Naive thymus-derived CD4-positive, alpha-beta T cell (primary cell): ENCODE measurements at regions not wholly inside any gene's neighbourhood (a gene's known extent, or its start where the extent isn't known, plus 50 kb on each side); places are given as distances from the start of the nearest gene placed in this dataset.

Source experiments
- ATAC-seq: fragments of 150-1000 bp; cut with Tn5 transposase; 2 replicates; pipeline ENCODE4 v1.10.0; 2021; ENCODE audit warnings: mild to moderate bottlenecking, moderate library complexity
- CTCF ChIA-PET: fragments of 350-600 bp; sonication (Branson Sonifier 250); formaldehyde crosslinking; loops from one replicate; lab custom pipeline; 2021; ENCODE audit warnings: antibody characterized with exemption; lab: Charles Lee
- POLR2A ChIA-PET: fragments of 350-600 bp; sonication (Branson Sonifier 250); formaldehyde crosslinking; loops from one replicate; lab custom pipeline; 2021; ENCODE audit warnings: antibody characterized with exemption, inconsistent platforms; lab: Charles Lee
- DNase-seq, 9 donors: peaks; one replicate each; pipeline versions ENCODE4 v3.0.0 to v3.0.0-alpha.2; 2020 to 2022; ENCODE audit warnings: mixed read lengths in 1 of 9
- H3K27ac ChIP-seq: one replicate; pipeline ENCODE4 v1.7.0; 2013; ENCODE audit warnings: mild to moderate bottlenecking, low read depth, low read length, moderate library complexity
- H3K27me3 ChIP-seq, 2 donors: one replicate each; pipeline ENCODE4 v1.7.0; 2013; ENCODE audit warnings: low read length in 2 of 2, mild to moderate bottlenecking in 2 of 2, moderate library complexity in 2 of 2; ENCODE audit not compliant: control insufficient read depth in 2 of 2, insufficient read depth in 2 of 2
- H3K36me3 ChIP-seq, 3 experiments: 1 replicate in 2 of 3; 2 replicates in 1 of 3; pipeline ENCODE4 v1.7.0; 2013; ENCODE audit warnings: low read length in 3 of 3, mild to moderate bottlenecking in 3 of 3, moderate library complexity in 1 of 3; ENCODE audit not compliant: insufficient read depth in 3 of 3, control insufficient read depth in 2 of 3
- H3K4me1 ChIP-seq, 2 donors: one replicate each; pipeline ENCODE4 v1.7.0; 2013; ENCODE audit warnings: low read length in 2 of 2, mild to moderate bottlenecking in 2 of 2, moderate library complexity in 1 of 2; ENCODE audit not compliant: control insufficient read depth in 2 of 2, insufficient read depth in 2 of 2
- H3K4me3 ChIP-seq: 2 replicates; pipeline ENCODE4 v1.7.0; 2013; ENCODE audit warnings: mild to moderate bottlenecking, low read length
- H3K9me3 ChIP-seq, 3 experiments: 1 replicate in 2 of 3; 2 replicates in 1 of 3; pipeline ENCODE4 v1.7.0; 2013; ENCODE audit warnings: low read length in 3 of 3; ENCODE audit not compliant: control insufficient read depth in 2 of 3
- H3K27ac Mint-ChIP-seq, 9 donors: one replicate each; pipeline ENCODE4 v1.8.0; 2020 to 2022; ENCODE audit warnings: mixed read lengths in 9 of 9, mild to moderate bottlenecking in 8 of 9, moderate library complexity in 5 of 9, inconsistent platforms in 2 of 9
- H3K27me3 Mint-ChIP-seq, 5 donors: one replicate each; pipeline ENCODE4 v1.8.0; 2021 to 2022; ENCODE audit warnings: mixed read lengths in 5 of 5, mild to moderate bottlenecking in 1 of 5
- H3K36me3 Mint-ChIP-seq, 5 donors: one replicate each; pipeline ENCODE4 v1.8.0; 2020 to 2022; ENCODE audit warnings: mixed read lengths in 5 of 5, mild to moderate bottlenecking in 3 of 5, inconsistent platforms in 1 of 5
- H3K4me1 Mint-ChIP-seq, 7 donors: one replicate each; pipeline ENCODE4 v1.8.0; 2020 to 2022; ENCODE audit warnings: mixed read lengths in 7 of 7, mild to moderate bottlenecking in 3 of 7, inconsistent platforms in 1 of 7
- H3K4me3 Mint-ChIP-seq, 10 donors: one replicate each; pipeline ENCODE4 v1.8.0; 2020 to 2022; ENCODE audit warnings: mild to moderate bottlenecking in 10 of 10, mixed read lengths in 10 of 10, moderate library complexity in 6 of 10, inconsistent platforms in 2 of 10
- H3K9me3 Mint-ChIP-seq, 11 donors: one replicate each; pipeline ENCODE4 v1.8.0; 2020 to 2022; ENCODE audit warnings: mixed read lengths in 11 of 11, mild to moderate bottlenecking in 4 of 11, inconsistent platforms in 1 of 11, moderate library complexity in 1 of 11
- intact Hi-C, 2 donors: fragments of 100-400 bp; cut with micrococcal nuclease; formaldehyde crosslinking; loops; one replicate each; pipeline ENCODE4 v1.15.1; 2023

GRCh38 chr3:31469385-31469784, 63.3 kb upstream of the STT3B start:
- no peak for ATAC-seq
- DNase-seq, result no peak
- Histone ChIP-seq H3K27me3 (no peaks in the 10 kb centered on the region), H3K9me3 (no peaks in the 10 kb centered on the region), H3K4me1 (peaks cover 14 to 28% of the 10 kb centered on the region in 2 donors), H3K27ac (no peak overlapping the region), H3K36me3 (no peaks in the 10 kb centered on the region), H3K4me3 (no peak overlapping the region)
- POLR2A ChIA-PET, result no interaction called here
- CTCF ChIA-PET, result interaction anchor here (0.5 kb wide), 1 partner anchor 12 kb away, joined by 3 read pairs; no protein-coding TSS in a partner anchor
- H3K9me3 Mint-ChIP-seq, result peaks cover 0 to 21% (median 0%) of the 10 kb centered on the region in 11 donors
- peaks cover 10 to 59% (median 46%) of the 10 kb centered on the region in 7 donors for H3K4me1 Mint-ChIP-seq
- intact Hi-C loops, result loop anchor here in 1 of 2 donors (10.0 kb wide), 3 partner anchors 75 to 855 kb away; no protein-coding TSS in a partner anchor
- peaks cover 0 to 2% (median 0%) of the 10 kb centered on the region in 5 donors for H3K27me3 Mint-ChIP-seq
- H3K27ac Mint-ChIP-seq, result no peak overlapping the region
- peaks cover 14 to 41% (median 31%) of the 10 kb centered on the region in 5 donors for H3K36me3 Mint-ChIP-seq
- no peak overlapping the region for H3K4me3 Mint-ChIP-seq

GRCh38 chr3:31472479-31473390, 60.0 kb upstream of the STT3B start:
- ChIA-PET POLR2A (no interaction called here), CTCF (no interaction called here)
- H3K36me3 ChIP-seq, result no peaks in the 10 kb centered on the region
- Mint-ChIP-seq H3K27me3 (peaks cover 0 to 12% (median 0%) of the 10 kb centered on the region in 5 donors), H3K4me1 (peaks cover 8 to 30% (median 21%) of the 10 kb centered on the region in 7 donors), H3K27ac (no peak overlapping the region), H3K9me3 (peaks cover 0 to 33% (median 2%) of the 10 kb centered on the region in 11 donors), H3K36me3 (peaks cover 16 to 47% (median 33%) of the 10 kb centered on the region in 5 donors), H3K4me3 (no peak overlapping the region)
- DNase-seq (peak in 1 of 9 donors; percentile 29), ATAC-seq (peak; percentile 38)
- no peaks in the 10 kb centered on the region for H3K27me3 ChIP-seq
- no peak overlapping the region for H3K4me3 ChIP-seq
- H3K9me3 ChIP-seq, result no peaks in the 10 kb centered on the region
- no peak overlapping the region for H3K27ac ChIP-seq
- intact Hi-C loops, result no loop called here
- peaks cover 0 to 5% of the 10 kb centered on the region in 2 donors for H3K4me1 ChIP-seq

GRCh38 chr3:31476209-31476608, 56.5 kb upstream of the STT3B start:
- Mint-ChIP-seq H3K4me1 (peaks cover 4 to 19% (median 10%) of the 10 kb centered on the region in 7 donors), H3K36me3 (peaks cover 17 to 38% (median 24%) of the 10 kb centered on the region in 5 donors), H3K27ac (no peak overlapping the region), H3K27me3 (peaks cover 0 to 17% (median 0%) of the 10 kb centered on the region in 5 donors), H3K9me3 (peaks cover 1 to 46% (median 8%) of the 10 kb centered on the region in 11 donors), H3K4me3 (no peak overlapping the region)
- intact Hi-C loops, result no loop called here
- no peaks in the 10 kb centered on the region for H3K27me3 ChIP-seq
- H3K36me3 ChIP-seq, result no peaks in the 10 kb centered on the region
- DNase-seq (no peak), ATAC-seq (no peak)
- H3K4me3 ChIP-seq, result no peak overlapping the region
- ChIA-PET CTCF (no interaction called here), POLR2A (no interaction called here)
- H3K9me3 ChIP-seq, result no peaks in the 10 kb centered on the region
- H3K27ac ChIP-seq, result no peak overlapping the region
- no peaks in the 10 kb centered on the region for H3K4me1 ChIP-seq

GRCh38 chr3:31479431-31479830, 53.3 kb upstream of the STT3B start:
- Mint-ChIP-seq H3K4me1 (peaks cover 0 to 11% (median 0%) of the 10 kb centered on the region in 7 donors), H3K27me3 (peaks cover 0 to 15% (median 0%) of the 10 kb centered on the region in 5 donors), H3K9me3 (peaks cover 0 to 26% (median 6%) of the 10 kb centered on the region in 11 donors), H3K36me3 (peaks cover 3 to 14% (median 6%) of the 10 kb centered on the region in 5 donors), H3K27ac (no peak overlapping the region), H3K4me3 (no peak overlapping the region)
- DNase-seq (no peak), ATAC-seq (no peak)
- Histone ChIP-seq H3K4me1 (no peaks in the 10 kb centered on the region), H3K36me3 (no peaks in the 10 kb centered on the region), H3K27me3 (no peaks in the 10 kb centered on the region), H3K9me3 (no peaks in the 10 kb centered on the region), H3K27ac (no peak overlapping the region), H3K4me3 (no peak overlapping the region)
- intact Hi-C loops, result no loop called here
- POLR2A ChIA-PET, result no interaction called here
- CTCF ChIA-PET, result no interaction called here

- peaks cover 0 to 13% (median 11%) of the 10 kb centered on the region in 7 donors for H3K4me1 Mint-ChIP-seq
- POLR2A ChIA-PET, result interaction anchor here (0.7 kb wide), 1 partner anchor 10 kb away, joined by 4 read pairs; no protein-coding TSS in a partner anchor
- no peaks in the 10 kb centered on the region for H3K27me3 ChIP-seq
- H3K27ac Mint-ChIP-seq, result no peak overlapping the region
- peaks cover 0 to 21% (median 6%) of the 10 kb centered on the region in 11 donors for H3K9me3 Mint-ChIP-seq
- CTCF ChIA-PET, result no interaction called here
- H3K4me3 Mint-ChIP-seq, result no peak overlapping the region
- no peaks in the 10 kb centered on the region for H3K9me3 ChIP-seq
- no peak for ATAC-seq
- no peak overlapping the region for H3K4me3 ChIP-seq
- intact Hi-C loops, result no loop called here
- H3K36me3 Mint-ChIP-seq, result peaks cover 3 to 14% (median 6%) of the 10 kb centered on the region in 5 donors
- no peak overlapping the region for H3K27ac ChIP-seq
- DNase-seq, result no peak
- no peaks in the 10 kb centered on the region for H3K36me3 ChIP-seq
- peaks cover 0 to 10% (median 0%) of the 10 kb centered on the region in 5 donors for H3K27me3 Mint-ChIP-seq
- no peaks in the 10 kb centered on the region for H3K4me1 ChIP-seq
Observed at GRCh38 chr3:31481697-31482096, 51.0 kb upstream of the STT3B start.

- CTCF ChIA-PET, result no interaction called here
- peaks cover 0 to 11% (median 9%) of the 10 kb centered on the region in 7 donors for H3K4me1 Mint-ChIP-seq
- intact Hi-C loops, result no loop called here
Observed at GRCh38 chr3:31482493-31483200, 50.1 kb upstream of the STT3B start.

More at GRCh38 chr3:31482493-31483200, 50.1 kb upstream of the STT3B start:
- no peaks in the 10 kb centered on the region for H3K27me3 ChIP-seq
- peaks cover 2 to 10% (median 6%) of the 10 kb centered on the region in 5 donors for H3K36me3 Mint-ChIP-seq
- POLR2A ChIA-PET, result interaction anchor here (0.7 kb wide), 1 partner anchor 11 kb away, joined by 4 read pairs; no protein-coding TSS in a partner anchor
- H3K27ac ChIP-seq, result no peak overlapping the region
- no peaks in the 10 kb centered on the region for H3K9me3 ChIP-seq
- H3K4me3 ChIP-seq, result no peak overlapping the region
- H3K36me3 ChIP-seq, result no peaks in the 10 kb centered on the region
- H3K27ac Mint-ChIP-seq, result no peak overlapping the region
- peaks cover 0 to 6% (median 0%) of the 10 kb centered on the region in 5 donors for H3K27me3 Mint-ChIP-seq
- peaks cover 0 to 21% (median 6%) of the 10 kb centered on the region in 11 donors for H3K9me3 Mint-ChIP-seq
- no peaks in the 10 kb centered on the region for H3K4me1 ChIP-seq
- DNase-seq (no peak), ATAC-seq (no peak)
- no peak overlapping the region for H3K4me3 Mint-ChIP-seq
